ENCODE measurements at regions not wholly inside any gene's neighbourhood (a gene's known extent, or its start where the extent isn't known, plus 50 kb on each side); places are given as distances from the start of the nearest gene placed in this dataset.

- Histone ChIP-seq H3K9me2 (ENCODE audit: insufficient read depth, low read length) (no peaks in the 10 kb centered on the region), H3K9me3 (ENCODE audit: low read length) (no peaks in the 10 kb centered on the region), H3F3A (ENCODE audit: insufficient read depth, low read length, poor library complexity, severe bottlenecking) (peaks cover 4% of the 10 kb centered on the region), H4K20me1 (ENCODE audit: insufficient read depth) (no peaks in the 10 kb centered on the region), H3K36me3 (ENCODE audit: insufficient read depth, low read length) (no peaks in the 10 kb centered on the region), H3K27me3 (ENCODE audit: insufficient read depth, low read depth, low read length) (no peaks in the 10 kb centered on the region), H3K79me2 (replicated peaks; ENCODE audit: insufficient read depth, low read length) (no peaks in the 10 kb centered on the region), H2AFZ (ENCODE audit: low read depth, low read length) (no peak overlapping the region), H3K4me2 (ENCODE audit: low read length) (no peak overlapping the region), H3K4me3 (ENCODE audit: low read length) (no peak overlapping the region), H3K9ac (ENCODE audit: low read length) (no peak overlapping the region), H3K27ac (ENCODE audit: low read length) (no peak overlapping the region)
- TF ChIP-seq POLR2AphosphoS5 (IDR thresholded peaks at IDR 0.05): no peak
- TF ChIP-seq MXI1 (conservative IDR thresholded peaks at IDR 0.05; ENCODE audit: poor library complexity, severe bottlenecking): no peak
- no peak for TF ChIP-seq RAD21 (conservative IDR thresholded peaks at IDR 0.05)
- no peak for TF ChIP-seq TAF1 (IDR thresholded peaks at IDR 0.05; ENCODE audit: low read depth)
- TF ChIP-seq EP300 (conservative IDR thresholded peaks at IDR 0.05; ENCODE audit: poor library complexity, severe bottlenecking): no peak
- no peak for TF ChIP-seq CTCF (IDR thresholded peaks at IDR 0.05; ENCODE audit: poor library complexity, severe bottlenecking)
- TF ChIP-seq REST (IDR thresholded peaks at IDR 0.05; ENCODE audit: borderline replicate concordance): no peak
- TF ChIP-seq SMC3 (conservative IDR thresholded peaks at IDR 0.05; ENCODE audit: poor library complexity): no peak
- TF ChIP-seq EZH2 (IDR thresholded peaks at IDR 0.05; ENCODE audit: borderline replicate concordance, insufficient read depth, low read length, poor library complexity, severe bottlenecking): no peak
Observed at GRCh38 chr16:62755938-62756337, 719.7 kb upstream of the CDH8 start.

GRCh38 chr16:62752854-62753253 lies 716.6 kb upstream of the CDH8 start:
- Histone ChIP-seq H3K27me3 (ENCODE audit: insufficient read depth, low read depth, low read length) (no peaks in the 10 kb centered on the region), H3K9ac (ENCODE audit: low read length) (no peak overlapping the region), H3K79me2 (replicated peaks; ENCODE audit: insufficient read depth, low read length) (no peaks in the 10 kb centered on the region), H3K9me2 (ENCODE audit: insufficient read depth, low read length) (no peaks in the 10 kb centered on the region), H3K27ac (ENCODE audit: low read length) (peak overlapping the region; percentile 47), H3K4me3 (ENCODE audit: low read length) (no peak overlapping the region), H4K20me1 (ENCODE audit: insufficient read depth) (no peaks in the 10 kb centered on the region), H3K36me3 (ENCODE audit: insufficient read depth, low read length) (no peaks in the 10 kb centered on the region), H3K4me2 (ENCODE audit: low read length) (no peak overlapping the region), H2AFZ (ENCODE audit: low read depth, low read length) (no peak overlapping the region), H3F3A (ENCODE audit: insufficient read depth, low read length, poor library complexity, severe bottlenecking) (peaks cover 4% of the 10 kb centered on the region), H3K9me3 (ENCODE audit: low read length) (no peaks in the 10 kb centered on the region)
- TF ChIP-seq EP300 (conservative IDR thresholded peaks at IDR 0.05; ENCODE audit: poor library complexity, severe bottlenecking) (peak; percentile 24), POLR2AphosphoS5 (IDR thresholded peaks at IDR 0.05) (no peak), CTCF (IDR thresholded peaks at IDR 0.05; ENCODE audit: poor library complexity, severe bottlenecking) (no peak), SMC3 (conservative IDR thresholded peaks at IDR 0.05; ENCODE audit: poor library complexity) (no peak), MXI1 (conservative IDR thresholded peaks at IDR 0.05; ENCODE audit: poor library complexity, severe bottlenecking) (no peak), EZH2 (IDR thresholded peaks at IDR 0.05; ENCODE audit: borderline replicate concordance, insufficient read depth, low read length, poor library complexity, severe bottlenecking) (no peak), REST (IDR thresholded peaks at IDR 0.05; ENCODE audit: borderline replicate concordance) (peak; percentile 30), TAF1 (IDR thresholded peaks at IDR 0.05; ENCODE audit: low read depth) (no peak), RAD21 (conservative IDR thresholded peaks at IDR 0.05) (no peak)
